HTR-8/SVneo (cell line): ENCODE measurements at regions not wholly inside any gene's neighbourhood (a gene's known extent, or its start where the extent isn't known, plus 50 kb on each side); places are given as distances from the start of the nearest gene placed in this dataset.
"Not testable (repeated sequence)": the region's sequence is repeated elsewhere in the genome, so short reads cannot be mapped to it uniquely, and the experiment has no call there.

ENCODE experiments used
- DNase-seq: peaks from one replicate; pipeline ENCODE4 v3.0.0; 2011; ENCODE audit warnings: low spot score, mixed read lengths; ENCODE audit not compliant: insufficient read length
- FAIRE-seq: peaks from 2 replicates; lab custom pipeline; 2011; peaks lifted over from hg19 to GRCh38; lab: Jason Lieb, UNC

GRCh38 chr10:30704601-30705100 is 75.1 kb upstream of the LYZL2 start:
- FAIRE-seq, DNase-seq: not testable (repeated sequence)

- no peak for FAIRE-seq
Observed at GRCh38 chr10:30704026-30704600, 74.6 kb upstream of the LYZL2 start.

GRCh38 chr10:30703446-30703845 is 73.9 kb upstream of the LYZL2 start:
- FAIRE-seq, DNase-seq: not testable (repeated sequence)

More at GRCh38 chr10:30704026-30704600, 74.6 kb upstream of the LYZL2 start:
- DNase-seq, result no peak

GRCh38 chr10:30702860-30703259 is 73.3 kb upstream of the LYZL2 start:
- DNase-seq (no peak), FAIRE-seq (no peak)

GRCh38 chr10:30701451-30702173 is 72.1 kb upstream of the LYZL2 start:
- FAIRE-seq (peak; percentile 54), DNase-seq (no peak)

GRCh38 chr10:30697806-30698205 is 68.3 kb upstream of the LYZL2 start:
- DNase-seq (no peak), FAIRE-seq (no peak)

- not testable (repeated sequence) for FAIRE-seq, DNase-seq
Observed at GRCh38 chr10:30697221-30697620, 67.7 kb upstream of the LYZL2 start.

GRCh38 chr10:30696416-30697185 is 67.0 kb upstream of the LYZL2 start:
- FAIRE-seq, result peak; percentile 92

GRCh38 chr10:30695481-30696236 is 66.1 kb upstream of the LYZL2 start:
- FAIRE-seq, result peak; percentile 91
- DNase-seq, result not testable (repeated sequence)

More at GRCh38 chr10:30696416-30697185, 67.0 kb upstream of the LYZL2 start:
- not testable (repeated sequence) for DNase-seq

- DNase-seq, result no peak
- FAIRE-seq, result no peak
Observed at GRCh38 chr10:30694518-30695228, 65.1 kb upstream of the LYZL2 start.

GRCh38 chr10:30691639-30692015 is 62.1 kb upstream of the LYZL2 start:
- DNase-seq (peak; percentile 17), FAIRE-seq (no peak)

GRCh38 chr10:30690948-30691638 is 61.5 kb upstream of the LYZL2 start:
- FAIRE-seq, result peak; percentile 60
- DNase-seq, result not testable (repeated sequence)

GRCh38 chr10:30688456-30688855 is 58.9 kb upstream of the LYZL2 start:
- DNase-seq (no peak), FAIRE-seq (no peak)

GRCh38 chr10:30687698-30688213 is 58.2 kb upstream of the LYZL2 start:
- DNase-seq (peak; percentile 65), FAIRE-seq (peak; percentile 55)

- DNase-seq (no peak), FAIRE-seq (no peak)
Observed at GRCh38 chr10:30686708-30687107, 57.2 kb upstream of the LYZL2 start.

- DNase-seq (no peak), FAIRE-seq (no peak)
Observed at GRCh38 chr10:30683496-30683895, 53.9 kb upstream of the LYZL2 start.

- peak; percentile 73 for DNase-seq
- FAIRE-seq, result not testable (repeated sequence)
Observed at GRCh38 chr10:30682377-30683199, 53.0 kb upstream of the LYZL2 start.

- FAIRE-seq, result no peak
Observed at GRCh38 chr10:30680908-30681307, 51.4 kb upstream of the LYZL2 start.

More at GRCh38 chr10:30680908-30681307, 51.4 kb upstream of the LYZL2 start:
- DNase-seq, result no peak
